ENCODE measurements at regions not wholly inside any gene's neighbourhood (a gene's known extent, or its start where the extent isn't known, plus 50 kb on each side); places are given as distances from the start of the nearest gene placed in this dataset.

DNA sequence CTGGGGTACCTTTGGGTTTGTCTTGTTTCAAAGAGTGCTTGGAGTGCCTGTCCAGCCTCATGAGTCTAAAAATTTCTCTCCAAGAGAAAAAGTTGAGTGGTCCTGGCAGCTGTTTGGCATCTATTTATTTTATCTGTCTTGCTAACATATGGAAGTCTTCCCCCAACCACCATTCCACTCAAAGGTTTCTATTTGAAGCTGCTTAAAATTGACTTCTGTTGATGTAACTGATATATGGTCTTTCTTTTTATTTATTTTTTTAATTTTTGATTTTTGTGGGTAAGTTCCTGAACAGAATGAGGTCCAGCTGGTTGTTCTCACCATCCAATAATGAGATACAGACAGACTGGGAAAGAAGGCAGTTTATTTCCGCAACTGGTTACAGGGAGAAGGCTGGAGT is 178.7 kb upstream of the SGCD start:
- Histone ChIP-seq H4K20me1 (replicated peaks in 1 of 2; ENCODE audit: control insufficient read depth in 1 of 2, insufficient read depth in 2 of 2, low read length in 2 of 2) (no peaks in the 10 kb centered on the region), H3K36me3 (ENCODE audit: control insufficient read depth in 2 of 4, insufficient read depth in 4 of 4, low read length in 3 of 4) (no peaks in the 10 kb centered on the region), H3K4me2 (ENCODE audit: insufficient read depth in 1 of 2, low read depth in 2 of 2, low read length in 2 of 2) (no peak overlapping the region), H2BK15ac (ENCODE audit: low read length) (no peak overlapping the region), H3K27me3 (replicated peaks in 1 of 4; ENCODE audit: control insufficient read depth in 3 of 4, extremely low read depth in 1 of 4, insufficient read depth in 3 of 4, low read length in 3 of 4) (no peaks in the 10 kb centered on the region), H3K79me1 (ENCODE audit: low read depth, low read length) (no peaks in the 10 kb centered on the region), H4K5ac (ENCODE audit: insufficient read length, low read depth, low read length) (no peak overlapping the region), H3K23ac (ENCODE audit: insufficient read length) (no peak overlapping the region), H2BK5ac (ENCODE audit: low read depth, low read length) (no peak overlapping the region), H2BK20ac (ENCODE audit: low read length) (no peak overlapping the region), H3K18ac (ENCODE audit: extremely low read depth, low read length) (no peak overlapping the region), H3K4me1 (replicated peaks in 1 of 4; ENCODE audit: control insufficient read depth in 3 of 4, insufficient read depth in 4 of 4, low read length in 3 of 4) (no peaks in the 10 kb centered on the region; a peak in 1 of 7 replicates), H3K4me3 (ENCODE audit: extremely low read depth in 1 of 4, insufficient read depth in 2 of 4, low read depth in 3 of 4, low read length in 4 of 4) (no peak overlapping the region), H3K56ac (replicated peaks; ENCODE audit: insufficient read length, low read depth, low read length) (no peak overlapping the region), H3K9ac (replicated peaks in 1 of 4; ENCODE audit: extremely low read depth in 1 of 4, low read depth in 3 of 4, low read length in 3 of 4) (no peak overlapping the region), H2BK12ac (ENCODE audit: low read depth, low read length) (no peak overlapping the region), H3K23me2 (ENCODE audit: low read depth, low read length) (no peaks in the 10 kb centered on the region), H2AK5ac (ENCODE audit: low read depth, low read length) (no peak overlapping the region), H3K4ac (replicated peaks; ENCODE audit: insufficient read length, low read depth, low read length) (no peak overlapping the region), H2BK120ac (replicated peaks; ENCODE audit: low read depth, low read length) (no peak overlapping the region), H3K9me3 (ENCODE audit: insufficient read depth in 2 of 2, low read depth in 1 of 2, low read length in 1 of 2) (peaks cover 1 to 2% of the 10 kb centered on the region in 2 experiments; a peak in 2 of 4 replicates), H2AFZ (ENCODE audit: low read length) (no peak overlapping the region), H4K91ac (replicated peaks; ENCODE audit: insufficient read length, low read length) (no peak overlapping the region), H4K8ac (ENCODE audit: extremely low read depth, insufficient read depth, low read length) (no peak overlapping the region), H3K14ac (ENCODE audit: insufficient read length) (no peak overlapping the region), H3K27ac (ENCODE audit: low read depth, low read length) (no peak overlapping the region), H3K79me2 (ENCODE audit: control insufficient read depth in 1 of 2, insufficient read depth in 2 of 2, low read length in 2 of 2) (no peaks in the 10 kb centered on the region)
- CTCF ChIA-PET (ENCODE audit: partially characterized antibody), result no interaction called here
- POLR2A ChIA-PET (ENCODE audit: partially characterized antibody), result no interaction called here
- FAIRE-seq (no peak), DNase-seq (ENCODE audit: low read depth in 1 of 2, low spot score in 2 of 2) (no peak)
- TF ChIP-seq CTBP2 (IDR thresholded peaks at IDR 0.05; ENCODE audit: borderline replicate concordance, insufficient read depth, insufficient read length, low read length), result no peak
- WGBS, 2 experiments (ENCODE audit: extremely low coverage in 1 of 2, insufficient coverage in 1 of 2, insufficient read length in 1 of 2, insufficient replicate concordance in 2 of 2, low coverage in 1 of 2, low lambda C conversion rate in 2 of 2, missing lambda C conversion rate in 1 of 2), result 75% methylated on average over 1 of the region's 1 CpG; no CpG with 5 or more reads in 1 of the 2 experiments

Measured in H1 (cell line).